Gastroesophageal sphincter (tissue), 4 donors: ENCODE measurements at regions not wholly inside any gene's neighbourhood (a gene's known extent, or its start where the extent isn't known, plus 50 kb on each side); places are given as distances from the start of the nearest gene placed in this dataset.
A peak's percentile ranks its signal among the peaks of the same experiment; 100 is the strongest.

Experiments used
- ATAC-seq: fragments of 150-250 bp; one replicate; pipeline ENCODE4 v1.9.1; 2016; ENCODE audit warnings: mild to moderate bottlenecking, moderate library complexity
- H3K27ac ChIP-seq, 4 donors: fragments of 200-600 bp; sonication (generic) in 3 of 4; 1 replicate in 3 of 4; 2 replicates in 1 of 4; pipeline ENCODE4 v1.5.1; 2016 to 2019
- H3K27me3 ChIP-seq: fragments of 200-600 bp; sonication (generic); one replicate; pipeline ENCODE4 v1.5.1; 2019
- H3K36me3 ChIP-seq, 2 donors: fragments of 200-600 bp; sonication (generic); one replicate each; pipeline ENCODE4 v1.5.1; 2019; ENCODE audit warnings: control low read depth in 1 of 2
- H3K4me1 ChIP-seq, 3 donors: fragments of 200-600 bp; sonication (generic); 1 replicate in 2 of 3; 2 replicates in 1 of 3; pipeline ENCODE4 v1.5.1; 2016 to 2019; ENCODE audit warnings: control low read depth in 2 of 3
- H3K4me3 ChIP-seq, 2 donors: fragments of 200-600 bp; sonication (generic); one replicate each; pipeline ENCODE4 v1.5.1; 2019; ENCODE audit warnings: mild to moderate bottlenecking in 1 of 2, moderate library complexity in 1 of 2
- H3K9me3 ChIP-seq, 3 donors: fragments of 200-600 bp; sonication (generic); one replicate each; pipeline ENCODE4 v1.5.1; 2017 to 2019; ENCODE audit warnings: control low read depth in 2 of 3
- CTCF ChIP-seq, 4 experiments: fragments of 200-600 bp in 2 of 4; fragments of 450-650 bp in 2 of 4; sonication (generic) in 1 of 4; IDR thresholded peaks; one replicate each; pipeline ENCODE4 v1.5.1; 2017 to 2019; ENCODE audit warnings: antibody characterized with exemption in 4 of 4, mild to moderate bottlenecking in 2 of 4, moderate library complexity in 2 of 4
- EP300 ChIP-seq: sonication (generic); formaldehyde crosslinking; IDR thresholded peaks from one replicate; pipeline ENCODE4 v1.6.1; 2017; ENCODE audit warnings: antibody characterized with exemption, mild to moderate bottlenecking
- POLR2A ChIP-seq, 2 donors: fragments of 450-650 bp; IDR thresholded peaks; one replicate each; pipeline ENCODE4 v1.6.1; 2017; ENCODE audit warnings: antibody characterized with exemption in 2 of 2, mild to moderate bottlenecking in 2 of 2, moderate library complexity in 1 of 2
- POLR2AphosphoS5 ChIP-seq: sonication (generic); formaldehyde crosslinking; IDR thresholded peaks from one replicate; pipeline ENCODE4 v1.6.1; 2017; ENCODE audit warnings: antibody characterized with exemption
- WGBS, 2 donors: methylation state at CpG; one replicate each; pipeline ENCODE4 v1.1.5; 2018; ENCODE audit warnings: low coverage in 1 of 2; 5-methylcytosine and 5-hydroxymethylcytosine counted together

- ATAC-seq: no peak
- WGBS, 2 donors: 40% methylated on average over 1 to 7 of the region's 7 CpGs
- no peak for TF ChIP-seq CTCF (IDR thresholded peaks at IDR 0.05)
- TF ChIP-seq POLR2A (IDR thresholded peaks at IDR 0.05): no peak
- TF ChIP-seq POLR2AphosphoS5: peak; percentile 6
- no peak for TF ChIP-seq EP300
- no peaks in the 10 kb centered on the region for H3K27me3 ChIP-seq
- H3K9me3 ChIP-seq: no peaks in the 10 kb centered on the region
- H3K36me3 ChIP-seq: no peaks in the 10 kb centered on the region
- H3K4me1 ChIP-seq: peaks cover 0 to 18% (median 0%) of the 10 kb centered on the region in 3 donors
- no peak overlapping the region for H3K4me3 ChIP-seq
- H3K27ac ChIP-seq: peak overlapping the region in 2 of 4 donors; percentile 2 to 47
These were observed 89.5 kb upstream of the ZNF438 start for GRCh38 chr10:31120961-31121685.

GRCh38 chr10:31121757-31122577 is 90.3 kb upstream of the ZNF438 start:
- peak overlapping the region in 1 of 4 donors; percentile 47 for H3K27ac ChIP-seq
- H3K4me1 ChIP-seq: peaks cover 0 to 18% (median 0%) of the 10 kb centered on the region in 3 donors
- H3K27me3 ChIP-seq: no peaks in the 10 kb centered on the region
- 55 to 72% methylated on average over 2 to 3 of the region's 3 CpGs for WGBS, 2 donors
- ATAC-seq: no peak
- TF ChIP-seq EP300 (no peak), CTCF (IDR thresholded peaks at IDR 0.05) (no peak), POLR2A (IDR thresholded peaks at IDR 0.05) (no peak), POLR2AphosphoS5 (no peak)
- H3K36me3 ChIP-seq: no peaks in the 10 kb centered on the region
- H3K4me3 ChIP-seq: no peak overlapping the region
- H3K9me3 ChIP-seq: no peaks in the 10 kb centered on the region

GRCh38 chr10:31123946-31124345 is 92.3 kb upstream of the ZNF438 start:
- no peaks in the 10 kb centered on the region for H3K9me3 ChIP-seq
- no peak for ATAC-seq
- TF ChIP-seq POLR2A (IDR thresholded peaks at IDR 0.05): no peak
- no peak for TF ChIP-seq EP300
- TF ChIP-seq CTCF (IDR thresholded peaks at IDR 0.05): no peak
- no peak for TF ChIP-seq POLR2AphosphoS5
- H3K27me3 ChIP-seq: no peaks in the 10 kb centered on the region
- 98 to 100% methylated on average over 1 to 6 of the region's 6 CpGs for WGBS, 2 donors
- no peaks in the 10 kb centered on the region for H3K36me3 ChIP-seq
- H3K4me3 ChIP-seq: no peak overlapping the region
- H3K4me1 ChIP-seq: peaks cover 0 to 27% (median 4%) of the 10 kb centered on the region in 3 donors
- no peak overlapping the region for H3K27ac ChIP-seq

GRCh38 chr10:31124852-31125251 is 93.2 kb upstream of the ZNF438 start:
- H3K27ac ChIP-seq: no peak overlapping the region
- TF ChIP-seq POLR2AphosphoS5 (no peak), EP300 (no peak), POLR2A (IDR thresholded peaks at IDR 0.05) (no peak), CTCF (IDR thresholded peaks at IDR 0.05) (no peak)
- peaks cover 0 to 34% (median 4%) of the 10 kb centered on the region in 3 donors for H3K4me1 ChIP-seq
- H3K36me3 ChIP-seq: no peaks in the 10 kb centered on the region
- H3K27me3 ChIP-seq: no peaks in the 10 kb centered on the region
- H3K4me3 ChIP-seq: no peak overlapping the region
- WGBS, 2 donors: 92 to 97% methylated on average over 3 of the region's 5 CpGs
- no peak for ATAC-seq
- no peaks in the 10 kb centered on the region for H3K9me3 ChIP-seq
